HUES48 (cell line): ENCODE measurements at regions not wholly inside any gene's neighbourhood (a gene's known extent, or its start where the extent isn't known, plus 50 kb on each side); places are given as distances from the start of the nearest gene placed in this dataset.

Experiments used
- H3K27ac ChIP-seq: one replicate; pipeline ENCODE4 v1.7.0; 2013; ENCODE audit warnings: low read depth, low read length, inconsistent platforms
- H3K27me3 ChIP-seq: 2 replicates; pipeline ENCODE4 v1.6.1; 2013; ENCODE audit warnings: mild to moderate bottlenecking, low read length; ENCODE audit not compliant: control insufficient read depth, insufficient read depth
- H3K36me3 ChIP-seq: 2 replicates; pipeline ENCODE4 v1.6.1; 2013; ENCODE audit warnings: low read length; ENCODE audit not compliant: control insufficient read depth, insufficient read depth
- H3K4me1 ChIP-seq: 2 replicates; pipeline ENCODE4 v1.6.1; 2013; ENCODE audit warnings: mild to moderate bottlenecking, low read length; ENCODE audit not compliant: control insufficient read depth, insufficient read depth
- H3K4me3 ChIP-seq: 2 replicates; pipeline ENCODE4 v1.5.1; 2013; ENCODE audit warnings: mild to moderate bottlenecking, low read depth, low read length
- H3K9ac ChIP-seq: 2 replicates; pipeline ENCODE4 v1.6.1; 2013; ENCODE audit warnings: mild to moderate bottlenecking, low read depth, low read length, moderate library complexity
- H3K9me3 ChIP-seq: 2 replicates; pipeline ENCODE4 v1.6.1; 2013; ENCODE audit warnings: low read length; ENCODE audit not compliant: control insufficient read depth, insufficient read depth

GRCh38 chr2:84288293-84288692 is 170.8 kb downstream of the SUCLG1 start:
- H3K27me3 ChIP-seq: no peaks in the 10 kb centered on the region
- no peak overlapping the region for H3K27ac ChIP-seq
- no peaks in the 10 kb centered on the region for H3K36me3 ChIP-seq
- H3K4me3 ChIP-seq: no peak overlapping the region
- no peak overlapping the region for H3K9ac ChIP-seq
- no peaks in the 10 kb centered on the region for H3K4me1 ChIP-seq
- H3K9me3 ChIP-seq: no peaks in the 10 kb centered on the region

DNA sequence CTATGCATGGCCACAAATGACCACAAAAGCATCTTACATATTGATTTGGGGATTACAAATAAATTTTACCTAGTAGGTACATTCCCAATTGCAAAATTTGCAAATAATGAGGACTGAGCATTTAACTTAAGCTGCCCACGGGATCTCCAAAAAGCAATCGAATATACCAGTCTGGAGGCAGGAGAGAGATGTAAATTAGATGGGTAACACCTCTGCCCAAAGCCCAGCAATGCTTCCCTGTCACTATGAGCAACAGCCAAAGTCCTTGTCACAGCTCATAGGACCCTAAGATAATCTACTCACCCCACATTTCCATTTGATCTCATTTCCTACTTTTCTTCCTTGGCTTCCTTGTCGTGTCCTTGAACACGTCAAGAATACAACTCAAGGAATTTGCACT is 172.2 kb downstream of the SUCLG1 start:
- H3K4me3 ChIP-seq: no peak overlapping the region
- no peaks in the 10 kb centered on the region for H3K27me3 ChIP-seq
- no peaks in the 10 kb centered on the region for H3K36me3 ChIP-seq
- no peaks in the 10 kb centered on the region for H3K9me3 ChIP-seq
- H3K4me1 ChIP-seq: no peaks in the 10 kb centered on the region
- no peak overlapping the region for H3K9ac ChIP-seq
- no peak overlapping the region for H3K27ac ChIP-seq

GRCh38 chr2:84285056-84285747 is 173.9 kb downstream of the SUCLG1 start:
- H3K9me3 ChIP-seq: no peaks in the 10 kb centered on the region
- H3K4me3 ChIP-seq: no peak overlapping the region
- no peak overlapping the region for H3K27ac ChIP-seq
- no peaks in the 10 kb centered on the region for H3K4me1 ChIP-seq
- no peak overlapping the region for H3K9ac ChIP-seq
- H3K27me3 ChIP-seq: no peaks in the 10 kb centered on the region
- H3K36me3 ChIP-seq: no peaks in the 10 kb centered on the region

DNA sequence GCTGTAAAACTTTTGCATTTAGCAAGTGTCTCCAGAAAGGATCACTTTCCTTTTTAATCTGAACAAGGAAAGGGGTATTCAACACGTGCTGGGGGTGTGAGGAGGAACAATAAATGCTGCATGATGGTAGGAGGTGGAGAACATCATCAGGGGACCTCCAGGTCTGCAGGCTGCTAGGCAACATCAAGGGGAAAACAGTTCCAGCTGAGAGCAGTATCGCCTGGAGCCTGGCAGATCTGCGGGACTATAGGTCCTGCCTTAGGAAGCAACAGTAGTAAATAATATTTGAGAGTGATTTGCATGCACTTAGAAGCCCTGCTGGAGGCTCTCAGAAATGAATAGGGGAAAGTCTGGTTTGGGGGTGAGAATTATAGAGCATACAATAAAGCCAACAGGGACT is 175.6 kb downstream of the SUCLG1 start:
- H3K36me3 ChIP-seq: no peaks in the 10 kb centered on the region
- H3K27me3 ChIP-seq: no peaks in the 10 kb centered on the region
- no peaks in the 10 kb centered on the region for H3K4me1 ChIP-seq
- H3K9me3 ChIP-seq: no peaks in the 10 kb centered on the region
- no peak overlapping the region for H3K9ac ChIP-seq
- H3K4me3 ChIP-seq: no peak overlapping the region
- H3K27ac ChIP-seq: no peak overlapping the region

- Histone ChIP-seq H3K36me3 (no peaks in the 10 kb centered on the region), H3K4me1 (no peaks in the 10 kb centered on the region), H3K27ac (no peak overlapping the region), H3K27me3 (no peaks in the 10 kb centered on the region), H3K4me3 (no peak overlapping the region), H3K9ac (no peak overlapping the region), H3K9me3 (no peaks in the 10 kb centered on the region)
Measured at GRCh38 chr2:84281510-84281909, 177.6 kb downstream of the SUCLG1 start.

DNA sequence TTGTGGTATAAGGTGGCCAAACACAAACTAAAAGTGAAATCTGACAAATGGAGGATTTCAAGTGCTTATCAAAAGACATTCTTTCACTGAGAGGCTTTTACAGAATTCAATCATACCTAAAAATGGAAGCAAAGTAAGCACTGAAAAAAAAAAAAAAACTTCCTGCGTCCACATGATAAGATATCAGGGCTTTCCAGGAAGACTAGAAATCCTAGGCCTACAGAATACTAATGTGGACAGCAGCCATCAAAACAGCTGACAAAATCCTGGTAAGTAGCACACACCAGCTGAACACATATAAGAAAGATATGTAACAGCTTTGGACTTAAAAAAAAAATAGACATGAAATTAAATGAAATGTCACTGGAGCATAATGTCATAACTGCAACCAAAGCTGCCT is 178.2 kb downstream of the SUCLG1 start:
- Histone ChIP-seq H3K36me3 (no peaks in the 10 kb centered on the region), H3K27me3 (no peaks in the 10 kb centered on the region), H3K9ac (no peak overlapping the region), H3K27ac (no peak overlapping the region), H3K4me1 (no peaks in the 10 kb centered on the region), H3K4me3 (no peak overlapping the region), H3K9me3 (no peaks in the 10 kb centered on the region)

- Histone ChIP-seq H3K9ac (no peak overlapping the region), H3K9me3 (no peaks in the 10 kb centered on the region), H3K4me1 (no peaks in the 10 kb centered on the region), H3K27ac (no peak overlapping the region), H3K27me3 (no peaks in the 10 kb centered on the region), H3K36me3 (no peaks in the 10 kb centered on the region), H3K4me3 (no peak overlapping the region)
Measured at GRCh38 chr2:84278386-84278785, 180.7 kb downstream of the SUCLG1 start.

DNA sequence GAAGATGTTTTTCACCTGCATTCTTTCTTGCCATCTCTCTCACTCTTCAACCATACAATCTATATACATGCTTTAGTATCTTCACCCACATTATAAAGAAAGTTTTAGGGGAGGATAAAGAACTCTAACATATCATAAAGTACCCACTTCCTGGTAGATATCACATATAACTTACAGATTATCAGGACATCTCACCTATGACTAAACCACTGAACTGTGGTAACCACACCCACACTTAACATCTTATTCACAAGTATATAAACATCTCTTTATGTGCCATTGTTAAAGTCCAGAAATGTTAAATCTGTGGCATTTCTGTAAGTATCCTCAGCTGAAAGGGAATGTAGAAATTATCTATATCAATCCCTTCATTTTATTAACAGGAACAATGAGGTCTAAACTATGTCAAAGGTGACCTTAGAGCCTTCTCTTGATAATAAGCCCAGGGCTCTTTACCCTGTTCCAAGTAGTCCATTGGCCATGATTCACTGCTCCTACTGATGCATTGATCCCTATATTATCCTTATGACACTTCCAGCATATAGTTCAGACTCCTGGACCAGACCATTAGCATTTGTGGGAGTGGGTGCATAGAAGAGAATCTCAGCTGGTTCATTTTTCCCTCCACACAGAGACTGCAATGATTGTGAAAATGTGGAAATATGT is 182.4 kb downstream of the SUCLG1 start:
- Histone ChIP-seq H3K27ac (no peak overlapping the region), H3K9ac (no peak overlapping the region), H3K4me1 (no peaks in the 10 kb centered on the region), H3K4me3 (no peak overlapping the region), H3K9me3 (no peaks in the 10 kb centered on the region), H3K36me3 (no peaks in the 10 kb centered on the region), H3K27me3 (no peaks in the 10 kb centered on the region)

DNA sequence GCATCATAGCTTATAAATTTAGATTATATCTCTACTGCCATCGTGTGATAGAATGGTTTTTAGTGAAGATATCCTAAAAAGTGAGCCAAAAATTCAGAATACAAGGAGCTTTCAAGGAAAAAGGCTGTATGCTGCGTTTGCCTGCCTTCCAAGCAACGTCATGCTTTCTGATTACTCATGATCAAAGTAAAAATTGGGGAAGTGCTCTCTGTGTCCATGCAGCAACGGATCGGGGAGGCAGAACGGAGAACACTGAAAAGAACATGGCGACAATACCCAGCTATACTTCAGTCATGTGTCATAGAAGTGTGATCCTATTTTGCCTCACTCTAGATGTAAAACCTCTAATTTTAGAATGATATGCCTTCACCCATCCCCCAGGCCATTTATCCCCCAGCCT is 185.7 kb downstream of the SUCLG1 start:
- Histone ChIP-seq H3K9ac (no peak overlapping the region), H3K4me3 (no peak overlapping the region), H3K4me1 (no peaks in the 10 kb centered on the region), H3K36me3 (no peaks in the 10 kb centered on the region), H3K27me3 (no peaks in the 10 kb centered on the region), H3K9me3 (no peaks in the 10 kb centered on the region), H3K27ac (no peak overlapping the region)

- no peak overlapping the region for H3K4me3 ChIP-seq
- H3K27ac ChIP-seq: no peak overlapping the region
- H3K36me3 ChIP-seq: no peaks in the 10 kb centered on the region
- H3K27me3 ChIP-seq: no peaks in the 10 kb centered on the region
- no peaks in the 10 kb centered on the region for H3K4me1 ChIP-seq
- no peak overlapping the region for H3K9ac ChIP-seq
- H3K9me3 ChIP-seq: no peaks in the 10 kb centered on the region
Measured at GRCh38 chr2:84271977-84272376, 187.1 kb downstream of the SUCLG1 start.

- Histone ChIP-seq H3K36me3 (no peaks in the 10 kb centered on the region), H3K4me3 (no peak overlapping the region), H3K27me3 (no peaks in the 10 kb centered on the region), H3K27ac (no peak overlapping the region), H3K4me1 (no peaks in the 10 kb centered on the region), H3K9me3 (peaks cover 13% of the 10 kb centered on the region; the same call in 1 of the 2 replicates), H3K9ac (no peak overlapping the region)
Measured at GRCh38 chr2:84257831-84258230, 201.2 kb downstream of the SUCLG1 start.
